ENCODE measurements at regions not wholly inside any gene's neighbourhood (a gene's known extent, or its start where the extent isn't known, plus 50 kb on each side); places are given as distances from the start of the nearest gene placed in this dataset.
"Not testable (repeated sequence)": the region's sequence is repeated elsewhere in the genome, so short reads cannot be mapped to it uniquely, and the experiment has no call there.

- TF ChIP-seq EZH2 (IDR thresholded peaks at IDR 0.05; ENCODE audit: borderline replicate concordance, low read depth, low read length); POLR2A (conservative IDR thresholded peaks at IDR 0.05); FOXM1 (IDR thresholded peaks at IDR 0.05; ENCODE audit: low read depth); FOXM1 (CRISPR knock-in tag; IDR thresholded peaks at IDR 0.05; ENCODE audit: low read depth); ILF3 (IDR thresholded peaks at IDR 0.05; ENCODE audit: borderline replicate concordance); RAD21 (CRISPR knock-in tag; conservative IDR thresholded peaks at IDR 0.05 in 1 of 2, IDR thresholded peaks at IDR 0.05 in 1 of 2); SMARCC2 (IDR thresholded peaks at IDR 0.05; ENCODE audit: low read depth); CTCF (IDR thresholded peaks at IDR 0.05 in 2 of 3, conservative IDR thresholded peaks at IDR 0.05 in 1 of 3; ENCODE audit: insufficient read depth in 2 of 3, low read depth in 1 of 3, low read length in 3 of 3); RAD51 (IDR thresholded peaks at IDR 0.05; ENCODE audit: borderline replicate concordance, low read depth); FOXK1 (CRISPR knock-in tag; IDR thresholded peaks at IDR 0.05; ENCODE audit: borderline replicate concordance); MAZ (CRISPR knock-in tag; conservative IDR thresholded peaks at IDR 0.05 in 1 of 2, IDR thresholded peaks at IDR 0.05 in 1 of 2); RBM39 (optimal IDR thresholded peaks at IDR 0.05; ENCODE audit: low read depth, low read length); YY1 (IDR thresholded peaks at IDR 0.05; ENCODE audit: borderline replicate concordance in 1 of 3, control insufficient read depth in 1 of 3, extremely low read depth in 1 of 3, insufficient read depth in 3 of 3, insufficient read length in 1 of 3, insufficient replicate concordance in 2 of 3, low read depth in 1 of 3, low read length in 2 of 3): not testable (repeated sequence)
- TF ChIP-seq, protein P1, sequence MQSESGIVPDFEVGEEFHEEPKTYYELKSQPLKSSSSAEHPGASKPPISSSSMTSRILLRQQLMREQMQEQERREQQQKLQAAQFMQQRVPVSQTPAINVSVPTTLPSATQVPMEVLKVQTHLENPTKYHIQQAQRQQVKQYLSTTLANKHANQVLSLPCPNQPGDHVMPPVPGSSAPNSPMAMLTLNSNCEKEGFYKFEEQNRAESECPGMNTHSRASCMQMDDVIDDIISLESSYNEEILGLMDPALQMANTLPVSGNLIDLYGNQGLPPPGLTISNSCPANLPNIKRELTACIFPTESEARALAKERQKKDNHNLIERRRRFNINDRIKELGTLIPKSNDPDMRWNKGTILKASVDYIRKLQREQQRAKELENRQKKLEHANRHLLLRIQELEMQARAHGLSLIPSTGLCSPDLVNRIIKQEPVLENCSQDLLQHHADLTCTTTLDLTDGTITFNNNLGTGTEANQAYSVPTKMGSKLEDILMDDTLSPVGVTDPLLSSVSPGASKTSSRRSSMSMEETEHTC (IDR thresholded peaks at IDR 0.05), result not testable (repeated sequence)
These were observed 78.8 kb upstream of the NOTCH2NLA start for GRCh38 chr1:146307632-146308031.

All from K562 (cell line).